Neural cell (in vitro differentiated cells): ENCODE measurements at regions not wholly inside any gene's neighbourhood (a gene's known extent, or its start where the extent isn't known, plus 50 kb on each side); places are given as distances from the start of the nearest gene placed in this dataset.

ENCODE experiments used
- CTCF ChIP-seq: fragments of 450-650 bp; IDR thresholded peaks from 2 replicates; pipeline ENCODE4 v1.5.1; 2014; ENCODE audit warnings: antibody characterized with exemption, mild to moderate bottlenecking, moderate library complexity; ENCODE audit not compliant: poor library complexity, severe bottlenecking
- EP300 ChIP-seq: fragments of 450-650 bp; conservative IDR thresholded peaks from 2 replicates; pipeline ENCODE4 v1.6.1; 2014; ENCODE audit warnings: antibody characterized with exemption, mild to moderate bottlenecking, moderate library complexity; ENCODE audit not compliant: poor library complexity, severe bottlenecking
- TF ChIP-seq, protein P1 (sequence below): IDR thresholded peaks from 2 replicates; pipeline ENCODE4 v1.6.1; 2012; ENCODE audit warnings: borderline replicate concordance

DNA sequence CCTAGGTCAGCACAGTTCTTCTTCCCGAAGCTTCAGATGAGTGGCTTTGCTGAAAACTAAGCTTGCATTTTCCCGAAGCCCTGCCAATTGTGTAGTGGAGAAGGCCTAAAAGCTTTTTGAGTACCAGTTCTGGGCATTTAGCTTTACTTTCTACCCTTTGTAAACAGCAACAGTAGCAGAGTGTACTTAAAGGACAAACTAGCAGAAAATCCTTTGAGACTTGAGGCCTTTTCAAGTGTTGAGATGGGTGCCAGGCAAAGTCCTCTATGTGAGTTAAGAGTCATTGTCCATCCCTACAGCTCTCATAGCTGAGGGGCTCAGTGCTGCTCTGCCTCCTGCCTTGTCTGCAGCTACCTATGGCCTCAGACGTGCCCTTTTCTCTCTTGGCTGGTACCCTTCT lies 368.2 kb downstream of the CCSER2 start:
- TF ChIP-seq EP300 (no peak), CTCF (no peak)
- TF ChIP-seq, protein P1, sequence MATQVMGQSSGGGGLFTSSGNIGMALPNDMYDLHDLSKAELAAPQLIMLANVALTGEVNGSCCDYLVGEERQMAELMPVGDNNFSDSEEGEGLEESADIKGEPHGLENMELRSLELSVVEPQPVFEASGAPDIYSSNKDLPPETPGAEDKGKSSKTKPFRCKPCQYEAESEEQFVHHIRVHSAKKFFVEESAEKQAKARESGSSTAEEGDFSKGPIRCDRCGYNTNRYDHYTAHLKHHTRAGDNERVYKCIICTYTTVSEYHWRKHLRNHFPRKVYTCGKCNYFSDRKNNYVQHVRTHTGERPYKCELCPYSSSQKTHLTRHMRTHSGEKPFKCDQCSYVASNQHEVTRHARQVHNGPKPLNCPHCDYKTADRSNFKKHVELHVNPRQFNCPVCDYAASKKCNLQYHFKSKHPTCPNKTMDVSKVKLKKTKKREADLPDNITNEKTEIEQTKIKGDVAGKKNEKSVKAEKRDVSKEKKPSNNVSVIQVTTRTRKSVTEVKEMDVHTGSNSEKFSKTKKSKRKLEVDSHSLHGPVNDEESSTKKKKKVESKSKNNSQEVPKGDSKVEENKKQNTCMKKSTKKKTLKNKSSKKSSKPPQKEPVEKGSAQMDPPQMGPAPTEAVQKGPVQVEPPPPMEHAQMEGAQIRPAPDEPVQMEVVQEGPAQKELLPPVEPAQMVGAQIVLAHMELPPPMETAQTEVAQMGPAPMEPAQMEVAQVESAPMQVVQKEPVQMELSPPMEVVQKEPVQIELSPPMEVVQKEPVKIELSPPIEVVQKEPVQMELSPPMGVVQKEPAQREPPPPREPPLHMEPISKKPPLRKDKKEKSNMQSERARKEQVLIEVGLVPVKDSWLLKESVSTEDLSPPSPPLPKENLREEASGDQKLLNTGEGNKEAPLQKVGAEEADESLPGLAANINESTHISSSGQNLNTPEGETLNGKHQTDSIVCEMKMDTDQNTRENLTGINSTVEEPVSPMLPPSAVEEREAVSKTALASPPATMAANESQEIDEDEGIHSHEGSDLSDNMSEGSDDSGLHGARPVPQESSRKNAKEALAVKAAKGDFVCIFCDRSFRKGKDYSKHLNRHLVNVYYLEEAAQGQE, result no peak
